HEK293T (cell line): ENCODE measurements at regions not wholly inside any gene's neighbourhood (a gene's known extent, or its start where the extent isn't known, plus 50 kb on each side); places are given as distances from the start of the nearest gene placed in this dataset.
"Not testable (repeated sequence)": the region's sequence is repeated elsewhere in the genome, so short reads cannot be mapped to it uniquely, and the experiment has no call there.

Experiments used
- ELF4 ChIP-seq: fragments of 450-650 bp; IDR thresholded peaks from 2 replicates; pipeline ENCODE4 v1.6.1; 2017; ENCODE audit warnings: antibody characterized with exemption
- FOXA1 ChIP-seq: fragments of 450-650 bp; IDR thresholded peaks from 2 replicates; pipeline ENCODE4 v1.6.1; 2016; ENCODE audit warnings: mild to moderate bottlenecking
- PKNOX1 ChIP-seq: fragments of 450-650 bp; IDR thresholded peaks from 2 replicates; pipeline ENCODE4 v1.6.1; 2016
- SP1 ChIP-seq: fragments of 450-650 bp; IDR thresholded peaks from 2 replicates; pipeline ENCODE4 v1.6.1; 2017
- SUZ12 ChIP-seq: fragments of 450-650 bp; IDR thresholded peaks from 2 replicates; pipeline ENCODE4 v1.6.1; 2016; ENCODE audit warnings: mild to moderate bottlenecking
- TARDBP ChIP-seq: fragments of 450-650 bp; IDR thresholded peaks from 2 replicates; pipeline ENCODE4 v1.6.1; 2016

GRCh38 chr9:85813388-85813787 is 71.6 kb upstream of the AGTPBP1 start:
- not testable (repeated sequence) for TF ChIP-seq SP1, TARDBP, PKNOX1, FOXA1, SUZ12, ELF4
